GM23338 (cell line): ENCODE measurements at regions not wholly inside any gene's neighbourhood (a gene's known extent, or its start where the extent isn't known, plus 50 kb on each side); places are given as distances from the start of the nearest gene placed in this dataset.

Experiments used
- ATAC-seq: fragments of 200-7000 bp; cut with Tn5 transposase; 3 replicates; pipeline ENCODE4 v1.9.1; 2020
- DNase-seq: peaks from one replicate; pipeline ENCODE4 v3.0.0-alpha.2; 2015; ENCODE audit warnings: low spot score
- H2AFZ ChIP-seq: fragments of 200-600 bp; sonication (generic); 2 replicates; pipeline ENCODE4 v1.8.0; 2016; ENCODE audit warnings: antibody characterized with exemption, mild to moderate bottlenecking, moderate library complexity
- H3F3A ChIP-seq: fragments of 200-600 bp; sonication (generic); replicated peaks from 2 replicates; pipeline ENCODE4 v1.8.0; 2017; ENCODE audit warnings: antibody characterized with exemption, mixed run types, low read depth
- H3K27ac ChIP-seq: fragments of 200-600 bp; sonication (generic); 2 replicates; pipeline ENCODE4 v1.6.1; 2016; ENCODE audit warnings: low read depth
- H3K27me3 ChIP-seq: fragments of 200-600 bp; sonication (generic); 2 replicates; pipeline ENCODE4 v1.8.0; 2016; ENCODE audit warnings: mild to moderate bottlenecking, mixed run types, moderate library complexity; ENCODE audit not compliant: insufficient read depth
- H3K36me3 ChIP-seq: fragments of 200-600 bp; sonication (generic); 2 replicates; pipeline ENCODE4 v1.8.0; 2016; ENCODE audit warnings: mild to moderate bottlenecking; ENCODE audit not compliant: insufficient read depth
- H3K4me1 ChIP-seq: fragments of 200-600 bp; sonication (generic); 2 replicates; pipeline ENCODE4 v1.8.0; 2016; ENCODE audit warnings: mild to moderate bottlenecking, moderate library complexity; ENCODE audit not compliant: insufficient read depth
- H3K4me2 ChIP-seq: fragments of 200-600 bp; sonication (generic); 2 replicates; pipeline ENCODE4 v1.7.1; 2017; ENCODE audit warnings: mixed run types
- H3K4me3 ChIP-seq: fragments of 200-600 bp; sonication (generic); 2 replicates; pipeline ENCODE4 v1.6.1; 2016; ENCODE audit warnings: mixed run types
- H3K79me2 ChIP-seq: fragments of 200-600 bp; sonication (generic); replicated peaks from 2 replicates; pipeline ENCODE4 v1.8.0; 2017; ENCODE audit warnings: mild to moderate bottlenecking; ENCODE audit not compliant: insufficient read depth
- H3K9me2 ChIP-seq: fragments of 200-600 bp; sonication (generic); 2 replicates; pipeline ENCODE4 v1.8.0; 2017; ENCODE audit not compliant: insufficient read depth
- H4K20me1 ChIP-seq: fragments of 200-600 bp; sonication (generic); replicated peaks from 2 replicates; pipeline ENCODE4 v1.8.0; 2017; ENCODE audit warnings: mild to moderate bottlenecking; ENCODE audit not compliant: insufficient read depth
- H3K27ac Mint-ChIP-seq: 2 replicates; pipeline ENCODE4 v1.8.0; 2020; ENCODE audit warnings: inconsistent platforms, mild to moderate bottlenecking, moderate library complexity, mixed read lengths
- H3K27me3 Mint-ChIP-seq: 3 replicates; pipeline ENCODE4 v1.8.0; 2022; ENCODE audit warnings: low read depth, mild to moderate bottlenecking, moderate library complexity, mixed read lengths, inconsistent platforms; ENCODE audit not compliant: insufficient read depth, poor library complexity
- H3K36me3 Mint-ChIP-seq: 3 replicates; pipeline ENCODE4 v1.8.0; 2021; ENCODE audit warnings: low read depth, mild to moderate bottlenecking, inconsistent platforms, moderate library complexity, mixed read lengths
- H3K4me1 Mint-ChIP-seq: 3 replicates; pipeline ENCODE4 v1.8.0; 2020; ENCODE audit warnings: mild to moderate bottlenecking, inconsistent platforms, mixed read lengths
- H3K4me3 Mint-ChIP-seq: 3 replicates; pipeline ENCODE4 v1.8.0; 2021; ENCODE audit warnings: moderate library complexity, mild to moderate bottlenecking, inconsistent platforms, mixed read lengths
- H3K9me3 Mint-ChIP-seq: 3 replicates; pipeline ENCODE4 v1.8.0; 2020; ENCODE audit warnings: moderate library complexity, mild to moderate bottlenecking, inconsistent platforms, mixed read lengths
- CREB1 ChIP-seq: fragments of 250-450 bp; sonication (Bioruptor Pico); IDR thresholded peaks from 2 replicates; pipeline ENCODE4 v1.5.0; 2020; ENCODE audit warnings: low read depth, mild to moderate bottlenecking, moderate library complexity
- EZH2phosphoT487 ChIP-seq: fragments of 200-600 bp; sonication (generic); IDR thresholded peaks from one replicate; pipeline ENCODE4 v1.8.1; 2018; ENCODE audit warnings: antibody characterized with exemption; ENCODE audit not compliant: unreplicated experiment
- JUNB ChIP-seq: IDR thresholded peaks from one replicate; pipeline ENCODE4 v1.6.1; 2016; ENCODE audit warnings: antibody characterized with exemption; ENCODE audit not compliant: unreplicated experiment
- NANOG ChIP-seq: IDR thresholded peaks from 2 replicates; pipeline ENCODE4 v1.6.1; 2016; ENCODE audit warnings: antibody characterized with exemption, borderline replicate concordance
- POLR2AphosphoS5 ChIP-seq: IDR thresholded peaks from 2 replicates; pipeline ENCODE4 v1.6.1; 2016; ENCODE audit warnings: antibody characterized with exemption, low read depth
- STAT1 ChIP-seq: IDR thresholded peaks from one replicate; pipeline ENCODE4 v1.6.1; 2016; ENCODE audit warnings: antibody characterized with exemption; ENCODE audit not compliant: unreplicated experiment
- ZNF114 ChIP-seq: fragments of 250-450 bp; sonication (Bioruptor Pico); IDR thresholded peaks from 2 replicates; pipeline ENCODE4 v1.5.0; 2020; ENCODE audit warnings: mild to moderate bottlenecking, moderate library complexity
- ZNF331 ChIP-seq: fragments of 250-450 bp; sonication (Bioruptor Pico); IDR thresholded peaks from 2 replicates; pipeline ENCODE4 v1.5.0; 2020; ENCODE audit warnings: low read depth, mild to moderate bottlenecking, moderate library complexity
- TF ChIP-seq, protein P1 (sequence below): IDR thresholded peaks from 2 replicates; pipeline ENCODE4 v1.6.1; 2016; ENCODE audit warnings: antibody characterized with exemption
- TF ChIP-seq, protein P2 (sequence below), 2 experiments: fragments of 200-600 bp in 1 of 2; sonication (generic) in 1 of 2; conservative IDR thresholded peaks; 2 replicates each; pipeline versions ENCODE4 v1.5.1 to v1.6.1; 2016 to 2017; ENCODE audit warnings: antibody characterized with exemption in 2 of 2, low read depth in 2 of 2, mild to moderate bottlenecking in 2 of 2, moderate library complexity in 1 of 2

GRCh38 chr3:124601190-124601589, 129.1 kb upstream of the UMPS start:
- Histone ChIP-seq H3K4me3 (no peak overlapping the region), H3K27ac (no peak overlapping the region), H3K79me2 (no peaks in the 10 kb centered on the region), H3K36me3 (no peaks in the 10 kb centered on the region), H3K4me1 (no peaks in the 10 kb centered on the region), H3K4me2 (no peak overlapping the region), H4K20me1 (no peaks in the 10 kb centered on the region), H3K27me3 (no peaks in the 10 kb centered on the region), H2AFZ (no peak overlapping the region), H3K9me2 (no peaks in the 10 kb centered on the region), H3F3A (no peaks in the 10 kb centered on the region)
- Mint-ChIP-seq H3K27me3 (peaks cover 3% of the 10 kb centered on the region), H3K4me3 (no peak overlapping the region), H3K9me3 (no peaks in the 10 kb centered on the region), H3K36me3 (no peaks in the 10 kb centered on the region), H3K4me1 (peaks cover 7% of the 10 kb centered on the region; the same call in 2 of the 3 replicates), H3K27ac (no peak overlapping the region)
- ATAC-seq: no peak
- TF ChIP-seq STAT1: no peak
- no peak for TF ChIP-seq ZNF114 (CRISPR knock-in tag)
- no peak for TF ChIP-seq NANOG
- no peak for TF ChIP-seq CREB1 (CRISPR knock-in tag)
- TF ChIP-seq, protein P1, sequence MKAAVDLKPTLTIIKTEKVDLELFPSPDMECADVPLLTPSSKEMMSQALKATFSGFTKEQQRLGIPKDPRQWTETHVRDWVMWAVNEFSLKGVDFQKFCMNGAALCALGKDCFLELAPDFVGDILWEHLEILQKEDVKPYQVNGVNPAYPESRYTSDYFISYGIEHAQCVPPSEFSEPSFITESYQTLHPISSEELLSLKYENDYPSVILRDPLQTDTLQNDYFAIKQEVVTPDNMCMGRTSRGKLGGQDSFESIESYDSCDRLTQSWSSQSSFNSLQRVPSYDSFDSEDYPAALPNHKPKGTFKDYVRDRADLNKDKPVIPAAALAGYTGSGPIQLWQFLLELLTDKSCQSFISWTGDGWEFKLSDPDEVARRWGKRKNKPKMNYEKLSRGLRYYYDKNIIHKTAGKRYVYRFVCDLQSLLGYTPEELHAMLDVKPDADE: no peak
- TF ChIP-seq ZNF331 (CRISPR knock-in tag): no peak
- TF ChIP-seq, protein P2, sequence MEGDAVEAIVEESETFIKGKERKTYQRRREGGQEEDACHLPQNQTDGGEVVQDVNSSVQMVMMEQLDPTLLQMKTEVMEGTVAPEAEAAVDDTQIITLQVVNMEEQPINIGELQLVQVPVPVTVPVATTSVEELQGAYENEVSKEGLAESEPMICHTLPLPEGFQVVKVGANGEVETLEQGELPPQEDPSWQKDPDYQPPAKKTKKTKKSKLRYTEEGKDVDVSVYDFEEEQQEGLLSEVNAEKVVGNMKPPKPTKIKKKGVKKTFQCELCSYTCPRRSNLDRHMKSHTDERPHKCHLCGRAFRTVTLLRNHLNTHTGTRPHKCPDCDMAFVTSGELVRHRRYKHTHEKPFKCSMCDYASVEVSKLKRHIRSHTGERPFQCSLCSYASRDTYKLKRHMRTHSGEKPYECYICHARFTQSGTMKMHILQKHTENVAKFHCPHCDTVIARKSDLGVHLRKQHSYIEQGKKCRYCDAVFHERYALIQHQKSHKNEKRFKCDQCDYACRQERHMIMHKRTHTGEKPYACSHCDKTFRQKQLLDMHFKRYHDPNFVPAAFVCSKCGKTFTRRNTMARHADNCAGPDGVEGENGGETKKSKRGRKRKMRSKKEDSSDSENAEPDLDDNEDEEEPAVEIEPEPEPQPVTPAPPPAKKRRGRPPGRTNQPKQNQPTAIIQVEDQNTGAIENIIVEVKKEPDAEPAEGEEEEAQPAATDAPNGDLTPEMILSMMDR (conservative IDR thresholded peaks at IDR 0.05; ENCODE audit: low read depth in 2 of 2): no peak
- no peak for TF ChIP-seq POLR2AphosphoS5
- TF ChIP-seq EZH2phosphoT487: no peak
- no peak for TF ChIP-seq JUNB
- no peak for DNase-seq

GRCh38 chr3:124602980-124603627, 127.1 kb upstream of the UMPS start:
- ATAC-seq: no peak
- H3K9me3 Mint-ChIP-seq: no peaks in the 10 kb centered on the region
- H3K4me3 ChIP-seq: no peak overlapping the region
- TF ChIP-seq POLR2AphosphoS5: no peak
- TF ChIP-seq, protein P2 (conservative IDR thresholded peaks at IDR 0.05; ENCODE audit: low read depth in 2 of 2): no peak
- TF ChIP-seq, protein P1: no peak
- TF ChIP-seq STAT1: no peak
- no peak for TF ChIP-seq NANOG
- TF ChIP-seq ZNF331 (CRISPR knock-in tag): no peak

More at GRCh38 chr3:124602980-124603627, 127.1 kb upstream of the UMPS start:
- no peak for DNase-seq
- Histone ChIP-seq H3K4me2 (no peak overlapping the region), H3F3A (no peaks in the 10 kb centered on the region), H3K9me2 (no peaks in the 10 kb centered on the region), H4K20me1 (no peaks in the 10 kb centered on the region), H3K4me1 (no peaks in the 10 kb centered on the region), H2AFZ (no peak overlapping the region), H3K79me2 (no peaks in the 10 kb centered on the region), H3K27me3 (no peaks in the 10 kb centered on the region), H3K27ac (no peak overlapping the region), H3K36me3 (no peaks in the 10 kb centered on the region)
- H3K27ac Mint-ChIP-seq: no peak overlapping the region; the same call in 1 of the 2 replicates
- no peak overlapping the region for H3K4me3 Mint-ChIP-seq
- no peaks in the 10 kb centered on the region for H3K36me3 Mint-ChIP-seq
- H3K4me1 Mint-ChIP-seq: peaks cover 4% of the 10 kb centered on the region; the same call in 1 of the 3 replicates
- H3K27me3 Mint-ChIP-seq: peaks cover 2% of the 10 kb centered on the region
